GM18868 (cell line): ENCODE measurements at regions not wholly inside any gene's neighbourhood (a gene's known extent, or its start where the extent isn't known, plus 50 kb on each side); places are given as distances from the start of the nearest gene placed in this dataset.

ENCODE experiments used
- ATAC-seq: cut with Tn5 transposase; IDR thresholded peaks from one replicate; pipeline ENCODE4 v1.9.1; 2021; ENCODE audit warnings: mild to moderate bottlenecking, moderate library complexity; ENCODE audit not compliant: unreplicated experiment

- ATAC-seq: no peak
These were observed 381.2 kb downstream of the KIF4B start for GRCh38 chr5:155394727-155395126.

GRCh38 chr5:155402927-155403640 is 389.5 kb downstream of the KIF4B start:
- no peak for ATAC-seq

- no peak for ATAC-seq
These were observed 393.3 kb downstream of the KIF4B start for GRCh38 chr5:155406815-155407214.

- ATAC-seq: no peak
These were observed 394.9 kb downstream of the KIF4B start for GRCh38 chr5:155408465-155408864.

- ATAC-seq: no peak
These were observed 403.2 kb downstream of the KIF4B start for GRCh38 chr5:155416765-155417164.

- ATAC-seq: no peak
These were observed 405.5 kb downstream of the KIF4B start for GRCh38 chr5:155418960-155419579.

GRCh38 chr5:155430192-155430591 is 416.6 kb downstream of the KIF4B start:
- ATAC-seq: no peak

GRCh38 chr5:155434267-155434666 is 420.7 kb downstream of the KIF4B start:
- no peak for ATAC-seq

- no peak for ATAC-seq
These were observed 421.1 kb downstream of the KIF4B start for GRCh38 chr5:155434681-155435080.

- ATAC-seq: no peak
These were observed 428.3 kb downstream of the KIF4B start for GRCh38 chr5:155441849-155442248.

- ATAC-seq: no peak
These were observed 437.6 kb downstream of the KIF4B start for GRCh38 chr5:155451106-155451505.

- no peak for ATAC-seq
These were observed 442.4 kb downstream of the KIF4B start for GRCh38 chr5:155455791-155456514.

GRCh38 chr5:155459889-155460500 is 446.4 kb downstream of the KIF4B start:
- no peak for ATAC-seq

- no peak for ATAC-seq
These were observed 447.0 kb downstream of the KIF4B start for GRCh38 chr5:155460501-155460931.

GRCh38 chr5:155461304-155461703 is 447.7 kb downstream of the KIF4B start:
- no peak for ATAC-seq

GRCh38 chr5:155466851-155467250 is 453.3 kb downstream of the KIF4B start:
- ATAC-seq: no peak

GRCh38 chr5:155471027-155471426 is 457.5 kb downstream of the KIF4B start:
- ATAC-seq: no peak

GRCh38 chr5:155472780-155473179 is 459.2 kb downstream of the KIF4B start:
- ATAC-seq: no peak

GRCh38 chr5:155475318-155475717 is 461.8 kb downstream of the KIF4B start:
- no peak for ATAC-seq

GRCh38 chr5:155480731-155481131 is 467.2 kb downstream of the KIF4B start:
- no peak for ATAC-seq

- no peak for ATAC-seq
These were observed 467.6 kb downstream of the KIF4B start for GRCh38 chr5:155481182-155481581.

- no peak for ATAC-seq
These were observed 468.9 kb downstream of the KIF4B start for GRCh38 chr5:155482428-155482827.
